ENCODE measurements at regions not wholly inside any gene's neighbourhood (a gene's known extent, or its start where the extent isn't known, plus 50 kb on each side); places are given as distances from the start of the nearest gene placed in this dataset.

GRCh38 chr11:87392665-87393064 lies 354.9 kb downstream of the TMEM135 start:
- Histone ChIP-seq H3K4me3 (ENCODE audit: extremely low read depth, insufficient read depth, low read length, poor library complexity, severe bottlenecking) (no peak overlapping the region), H3K36me3 (ENCODE audit: control insufficient read depth, insufficient read depth, low read length) (no peaks in the 10 kb centered on the region), H3K27ac (ENCODE audit: low read depth, low read length, severe bottlenecking) (no peak overlapping the region), H3K4me1 (ENCODE audit: control insufficient read depth, insufficient read depth, low read length, poor library complexity, severe bottlenecking) (no peaks in the 10 kb centered on the region), H3K9me3 (ENCODE audit: control insufficient read depth, low read length) (no peaks in the 10 kb centered on the region)

GRCh38 chr11:87391496-87391895 lies 353.8 kb downstream of the TMEM135 start:
- Histone ChIP-seq H3K27ac (ENCODE audit: low read depth, low read length, severe bottlenecking) (no peak overlapping the region), H3K4me3 (ENCODE audit: extremely low read depth, insufficient read depth, low read length, poor library complexity, severe bottlenecking) (no peak overlapping the region), H3K4me1 (ENCODE audit: control insufficient read depth, insufficient read depth, low read length, poor library complexity, severe bottlenecking) (no peaks in the 10 kb centered on the region), H3K9me3 (ENCODE audit: control insufficient read depth, low read length) (peaks cover 4% of the 10 kb centered on the region), H3K36me3 (ENCODE audit: control insufficient read depth, insufficient read depth, low read length) (no peaks in the 10 kb centered on the region)
- 69 to 89% methylated on average over 2 of the region's 3 CpGs for WGBS, 2 experiments (ENCODE audit: insufficient coverage in 2 of 2)

GRCh38 chr11:87384078-87384729 lies 346.5 kb downstream of the TMEM135 start:
- Histone ChIP-seq H3K4me3 (ENCODE audit: extremely low read depth, insufficient read depth, low read length, poor library complexity, severe bottlenecking) (no peak overlapping the region), H3K9me3 (ENCODE audit: control insufficient read depth, low read length) (peaks cover 6% of the 10 kb centered on the region), H3K36me3 (ENCODE audit: control insufficient read depth, insufficient read depth, low read length) (no peaks in the 10 kb centered on the region), H3K4me1 (ENCODE audit: control insufficient read depth, insufficient read depth, low read length, poor library complexity, severe bottlenecking) (no peaks in the 10 kb centered on the region), H3K27ac (ENCODE audit: low read depth, low read length, severe bottlenecking) (no peak overlapping the region)
- 86 to 100% methylated on average over 2 to 3 of the region's 4 CpGs for WGBS, 2 experiments (ENCODE audit: insufficient coverage in 2 of 2)

- no peak overlapping the region for H3K27ac ChIP-seq (ENCODE audit: low read depth, low read length, severe bottlenecking)
- WGBS, 2 experiments (ENCODE audit: insufficient coverage in 2 of 2), result 100% methylated on average over 1 of the region's 4 CpGs; no CpG with 5 or more reads in 1 of the 2 experiments
- peaks cover 2% of the 10 kb centered on the region for H3K4me1 ChIP-seq (ENCODE audit: control insufficient read depth, insufficient read depth, low read length, poor library complexity, severe bottlenecking)
- no peaks in the 10 kb centered on the region for H3K36me3 ChIP-seq (ENCODE audit: control insufficient read depth, insufficient read depth, low read length)
- H3K9me3 ChIP-seq (ENCODE audit: control insufficient read depth, low read length), result no peaks in the 10 kb centered on the region
- H3K4me3 ChIP-seq (ENCODE audit: extremely low read depth, insufficient read depth, low read length, poor library complexity, severe bottlenecking), result no peak overlapping the region
Measured at GRCh38 chr11:87374038-87374807, 336.5 kb downstream of the TMEM135 start.

Data from mesodermal cell (in vitro differentiated cells).